Keratinocyte (primary cell): ENCODE measurements at regions not wholly inside any gene's neighbourhood (a gene's known extent, or its start where the extent isn't known, plus 50 kb on each side); places are given as distances from the start of the nearest gene placed in this dataset.

ENCODE experiments used
- DNase-seq: peaks from one replicate; pipeline ENCODE4 v3.0.0-alpha.2; 2011; ENCODE audit warnings: low read depth, missing footprints, low spot score
- FAIRE-seq: peaks from 2 replicates; lab custom pipeline; 2011; peaks lifted over from hg19 to GRCh38; lab: Jason Lieb, UNC
- H2AFZ ChIP-seq: 2 replicates; pipeline ENCODE4 v1.6.0; 2012; ENCODE audit warnings: low read length, control low read depth, inconsistent platforms; ENCODE audit not compliant: control insufficient read depth
- H3K27ac ChIP-seq: 2 replicates; pipeline ENCODE4 v1.5.1; 2011; ENCODE audit warnings: low read length; ENCODE audit not compliant: control insufficient read depth, insufficient read depth
- H3K27me3 ChIP-seq: 3 replicates; pipeline ENCODE4 v1.6.0; 2011; ENCODE audit warnings: low read length; ENCODE audit not compliant: control insufficient read depth, insufficient read depth; ENCODE audit errors: extremely low read depth
- H3K36me3 ChIP-seq, 2 experiments: 2 replicates in 1 of 2; 3 replicates in 1 of 2; pipeline ENCODE4 v1.5.1; 2011; ENCODE audit warnings: low read length in 2 of 2, mild to moderate bottlenecking in 1 of 2; ENCODE audit not compliant: control insufficient read depth in 2 of 2, insufficient read depth in 2 of 2; ENCODE audit errors: extremely low read depth in 1 of 2
- H3K4me1 ChIP-seq: 3 replicates; pipeline ENCODE4 v1.5.1; 2011; ENCODE audit warnings: low read length; ENCODE audit not compliant: control insufficient read depth, insufficient read depth; ENCODE audit errors: extremely low read depth
- H3K4me2 ChIP-seq: 3 replicates; pipeline ENCODE4 v1.6.0; 2011; ENCODE audit warnings: low read depth, low read length; ENCODE audit not compliant: control insufficient read depth, insufficient read depth; ENCODE audit errors: extremely low read depth
- H3K4me3 ChIP-seq, 3 experiments: fragments of 200-600 bp in 1 of 3; sonication (generic) in 1 of 3; 2 replicates in 2 of 3; 3 replicates in 1 of 3; pipeline ENCODE4 v1.5.1; 2011 to 2016; ENCODE audit warnings: low read length in 3 of 3, mild to moderate bottlenecking in 3 of 3, control low read depth in 2 of 3, inconsistent platforms in 1 of 3, low read depth in 1 of 3, mixed read lengths in 1 of 3, mixed run types in 1 of 3, moderate library complexity in 1 of 3; ENCODE audit not compliant: control insufficient read depth in 2 of 3, insufficient read depth in 2 of 3; ENCODE audit errors: extremely low read depth in 1 of 3
- H3K79me2 ChIP-seq: 2 replicates; pipeline ENCODE4 v1.6.0; 2012; ENCODE audit warnings: low read length; ENCODE audit not compliant: control insufficient read depth, insufficient read depth
- H3K9ac ChIP-seq: 3 replicates; pipeline ENCODE4 v1.6.0; 2011; ENCODE audit warnings: low read length; ENCODE audit not compliant: control insufficient read depth, insufficient read depth; ENCODE audit errors: extremely low read depth
- H3K9me1 ChIP-seq: 3 replicates; pipeline ENCODE4 v1.6.0; 2011; ENCODE audit warnings: low read length; ENCODE audit not compliant: control insufficient read depth, insufficient read depth; ENCODE audit errors: extremely low read depth
- H3K9me3 ChIP-seq: 2 replicates; pipeline ENCODE4 v1.5.1; 2012; ENCODE audit warnings: low read depth, low read length; ENCODE audit not compliant: control insufficient read depth
- H4K20me1 ChIP-seq: 3 replicates; pipeline ENCODE4 v1.6.0; 2011; ENCODE audit warnings: low read length; ENCODE audit not compliant: control insufficient read depth, insufficient read depth; ENCODE audit errors: extremely low read depth
- CTCF ChIP-seq, 3 experiments: IDR thresholded peaks in 1 of 3; conservative IDR thresholded peaks in 1 of 3; optimal IDR thresholded peaks in 1 of 3; 2 replicates in 2 of 3; 3 replicates in 1 of 3; pipeline versions ENCODE3 to v1.5.1; 2011; ENCODE audit warnings: low read length in 3 of 3, mild to moderate bottlenecking in 3 of 3, moderate library complexity in 2 of 3, control low read depth in 1 of 3, inconsistent platforms in 1 of 3; ENCODE audit not compliant: insufficient read depth in 2 of 3; ENCODE audit errors: extremely low read depth in 1 of 3
- EZH2 ChIP-seq: IDR thresholded peaks from one replicate; pipeline ENCODE4 v1.6.1; 2012; ENCODE audit warnings: inconsistent platforms, mild to moderate bottlenecking, low read length, moderate library complexity
- dilution Hi-C: fragments of 300-500 bp; cut with MboI; formaldehyde crosslinking; loops from one replicate; pipeline ENCODE4 v1.7.0; 2020; ENCODE audit warnings: low sequenced_read_pairs; ENCODE audit not compliant: extremely low pct_ligation_motif_present

GRCh38 chr1:209486861-209487593 is 96.5 kb upstream of the CAMK1G start:
- Histone ChIP-seq H3K4me1 (peaks cover 38% of the 10 kb centered on the region), H3K36me3 (no peaks in the 10 kb centered on the region), H2AFZ (no peak overlapping the region), H3K79me2 (no peaks in the 10 kb centered on the region), H3K4me2 (no peak overlapping the region), H3K27me3 (no peaks in the 10 kb centered on the region), H3K9me3 (no peaks in the 10 kb centered on the region), H3K4me3 (no peak overlapping the region), H4K20me1 (no peaks in the 10 kb centered on the region), H3K27ac (no peak overlapping the region), H3K9ac (no peak overlapping the region), H3K9me1 (no peaks in the 10 kb centered on the region)
- FAIRE-seq (peak; percentile 95), DNase-seq (no peak)
- dilution Hi-C loops, result no loop called here
- TF ChIP-seq EZH2, result no peak
- TF ChIP-seq CTCF (optimal IDR thresholded peaks at IDR 0.05 in 1 of 3, IDR thresholded peaks at IDR 0.05 in 1 of 3, conservative IDR thresholded peaks at IDR 0.05 in 1 of 3; ENCODE audit: extremely low read depth in 1 of 3, insufficient read depth in 2 of 3, low read length in 3 of 3), result no peak

- Histone ChIP-seq H3K4me3 (no peak overlapping the region), H3K27ac (no peak overlapping the region), H3K9me3 (no peaks in the 10 kb centered on the region), H3K79me2 (no peaks in the 10 kb centered on the region), H3K36me3 (no peaks in the 10 kb centered on the region), H4K20me1 (no peaks in the 10 kb centered on the region), H2AFZ (no peak overlapping the region), H3K27me3 (no peaks in the 10 kb centered on the region), H3K9ac (no peak overlapping the region), H3K4me1 (peaks cover 24% of the 10 kb centered on the region), H3K9me1 (no peaks in the 10 kb centered on the region), H3K4me2 (no peak overlapping the region)
- dilution Hi-C loops, result no loop called here
- no peak for DNase-seq
- TF ChIP-seq EZH2 (no peak), CTCF (optimal IDR thresholded peaks at IDR 0.05 in 1 of 3, IDR thresholded peaks at IDR 0.05 in 1 of 3, conservative IDR thresholded peaks at IDR 0.05 in 1 of 3; ENCODE audit: extremely low read depth in 1 of 3, insufficient read depth in 2 of 3, low read length in 3 of 3) (peak in 2 of 3 experiments; percentile 57 to 68)
- FAIRE-seq, result peak; percentile 67
Measured at GRCh38 chr1:209490013-209490412, 93.5 kb upstream of the CAMK1G start.
